ENCODE measurements at regions not wholly inside any gene's neighbourhood (a gene's known extent, or its start where the extent isn't known, plus 50 kb on each side); places are given as distances from the start of the nearest gene placed in this dataset.
A peak's percentile ranks its signal among the peaks of the same experiment; 100 is the strongest.

DNA sequence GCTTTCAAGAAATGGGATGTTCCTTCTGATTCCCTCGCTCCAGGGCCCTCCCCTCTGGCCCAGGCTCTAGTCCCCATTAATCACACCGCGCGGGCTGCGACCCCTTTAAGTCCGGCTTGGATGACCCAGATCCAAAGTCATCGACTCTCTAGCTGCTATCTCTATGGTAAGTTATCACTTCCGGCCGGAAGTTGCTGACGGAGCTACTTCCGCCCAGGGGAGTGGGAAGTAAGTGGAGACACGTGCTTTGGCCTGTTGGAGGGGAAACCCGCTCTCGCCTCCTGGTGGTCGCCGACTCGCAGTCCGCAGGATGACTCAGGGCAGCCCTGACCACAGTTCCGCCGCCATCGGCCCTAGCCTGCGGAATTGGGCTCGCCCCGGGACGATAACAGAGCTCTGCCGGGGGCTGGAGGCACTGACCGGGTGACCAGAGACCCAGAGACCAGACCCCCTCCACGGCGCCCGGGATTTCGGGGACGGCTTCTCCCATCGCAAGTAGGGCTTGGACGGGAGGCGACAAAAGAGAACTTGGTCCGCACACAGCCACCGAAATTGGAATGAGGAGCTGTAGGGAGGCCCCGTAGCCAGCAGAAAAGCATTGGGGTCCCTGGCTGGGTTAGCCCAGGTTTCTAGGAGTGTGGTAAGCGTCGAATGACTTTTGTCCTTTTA, 52.2 kb upstream of the SEC14L1 start:
- peak; percentile 96 to 98 (median 97) for TF ChIP-seq POLR2AphosphoS5 (IDR thresholded peaks at IDR 0.05)
- TF ChIP-seq POLR2A (IDR thresholded peaks at IDR 0.05): peak in 2 of 3 donors; percentile 27 to 67
- TF ChIP-seq, protein P1, sequence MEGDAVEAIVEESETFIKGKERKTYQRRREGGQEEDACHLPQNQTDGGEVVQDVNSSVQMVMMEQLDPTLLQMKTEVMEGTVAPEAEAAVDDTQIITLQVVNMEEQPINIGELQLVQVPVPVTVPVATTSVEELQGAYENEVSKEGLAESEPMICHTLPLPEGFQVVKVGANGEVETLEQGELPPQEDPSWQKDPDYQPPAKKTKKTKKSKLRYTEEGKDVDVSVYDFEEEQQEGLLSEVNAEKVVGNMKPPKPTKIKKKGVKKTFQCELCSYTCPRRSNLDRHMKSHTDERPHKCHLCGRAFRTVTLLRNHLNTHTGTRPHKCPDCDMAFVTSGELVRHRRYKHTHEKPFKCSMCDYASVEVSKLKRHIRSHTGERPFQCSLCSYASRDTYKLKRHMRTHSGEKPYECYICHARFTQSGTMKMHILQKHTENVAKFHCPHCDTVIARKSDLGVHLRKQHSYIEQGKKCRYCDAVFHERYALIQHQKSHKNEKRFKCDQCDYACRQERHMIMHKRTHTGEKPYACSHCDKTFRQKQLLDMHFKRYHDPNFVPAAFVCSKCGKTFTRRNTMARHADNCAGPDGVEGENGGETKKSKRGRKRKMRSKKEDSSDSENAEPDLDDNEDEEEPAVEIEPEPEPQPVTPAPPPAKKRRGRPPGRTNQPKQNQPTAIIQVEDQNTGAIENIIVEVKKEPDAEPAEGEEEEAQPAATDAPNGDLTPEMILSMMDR (IDR thresholded peaks at IDR 0.05 in 8 of 11, conservative IDR thresholded peaks at IDR 0.05 in 3 of 11): peak; percentile 77 to 96 (median 87)
